Stimulated activated CD4-positive, alpha-beta T cell treated with anti-CD3 and anti-CD28 coated beads, Interleukin-1b, Interleukin-23, amount 100 ng/mL, for 4 hours (primary cell): ENCODE measurements at regions not wholly inside any gene's neighbourhood (a gene's known extent, or its start where the extent isn't known, plus 50 kb on each side); places are given as distances from the start of the nearest gene placed in this dataset.

ENCODE experiments used
- DNase-seq, 2 donors: peaks; one replicate each; pipeline ENCODE4 v3.0.0-alpha.2; 2020; ENCODE audit warnings: low read depth in 2 of 2

DNA sequence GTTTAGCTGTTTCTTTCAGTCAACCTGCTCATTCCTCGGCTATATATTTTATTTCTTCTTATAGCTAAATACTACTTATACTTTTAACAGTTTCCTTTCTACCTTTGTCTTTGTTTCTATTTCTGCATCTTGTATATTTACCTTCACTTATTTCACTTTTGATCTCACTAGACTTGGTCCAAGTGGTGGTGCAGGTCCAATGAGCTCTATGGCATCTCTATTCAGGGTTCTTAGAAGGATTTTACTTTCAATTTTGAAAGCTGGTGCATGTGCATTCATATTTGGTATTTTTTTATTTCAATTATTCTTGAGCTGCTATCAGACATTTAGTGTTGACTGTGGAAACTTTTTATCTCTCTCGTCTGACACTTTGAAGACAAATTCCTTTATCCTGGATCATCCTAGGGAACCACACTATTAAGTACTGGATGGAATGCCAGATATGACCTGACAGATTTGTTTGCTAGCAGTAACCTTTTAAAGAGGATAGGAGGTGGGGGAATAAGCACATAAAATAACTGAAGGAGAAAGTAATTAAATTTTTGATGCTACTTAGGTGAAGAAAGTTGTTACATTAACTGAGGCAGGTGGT lies 123.1 kb upstream of the PJA2 start:
- no peak for DNase-seq

DNA sequence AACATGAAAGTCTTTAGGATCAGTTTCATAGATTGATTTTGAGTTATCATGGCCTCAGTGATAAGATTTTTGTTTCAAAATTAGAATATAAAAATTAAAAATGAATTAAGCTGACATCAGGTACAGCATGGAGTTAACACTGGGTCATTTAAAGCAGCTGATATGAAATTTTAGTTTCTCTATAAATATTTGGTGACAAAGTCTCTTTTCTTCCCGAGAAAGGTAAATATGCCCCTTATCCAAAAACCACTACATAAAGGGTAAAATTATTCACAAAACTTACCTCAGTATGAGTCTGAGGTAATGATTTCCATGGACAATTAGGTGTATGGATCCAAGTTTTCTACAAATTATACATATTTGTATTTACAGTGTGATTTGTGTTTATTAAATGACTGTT lies 121.5 kb upstream of the PJA2 start:
- no peak for DNase-seq

DNA sequence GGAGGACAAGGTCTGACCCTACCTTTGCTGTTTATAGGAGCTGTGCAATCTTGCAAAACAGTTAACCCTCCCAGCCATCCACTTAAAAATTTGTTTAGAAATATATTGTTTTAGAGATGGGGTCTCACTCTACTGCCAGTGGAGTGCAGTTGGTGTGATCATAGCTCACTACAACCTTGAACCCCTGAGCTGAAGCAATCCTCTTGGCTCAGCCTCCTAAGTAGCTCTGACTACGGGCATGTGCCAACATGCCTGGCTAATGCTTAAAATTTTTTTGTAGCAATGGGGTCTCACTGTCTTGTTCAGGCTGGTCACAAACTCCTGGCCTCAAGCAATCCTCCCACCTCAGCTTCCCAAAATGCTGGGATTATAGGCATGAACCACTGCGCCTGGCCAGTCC lies 120.2 kb upstream of the PJA2 start:
- no peak for DNase-seq

DNA sequence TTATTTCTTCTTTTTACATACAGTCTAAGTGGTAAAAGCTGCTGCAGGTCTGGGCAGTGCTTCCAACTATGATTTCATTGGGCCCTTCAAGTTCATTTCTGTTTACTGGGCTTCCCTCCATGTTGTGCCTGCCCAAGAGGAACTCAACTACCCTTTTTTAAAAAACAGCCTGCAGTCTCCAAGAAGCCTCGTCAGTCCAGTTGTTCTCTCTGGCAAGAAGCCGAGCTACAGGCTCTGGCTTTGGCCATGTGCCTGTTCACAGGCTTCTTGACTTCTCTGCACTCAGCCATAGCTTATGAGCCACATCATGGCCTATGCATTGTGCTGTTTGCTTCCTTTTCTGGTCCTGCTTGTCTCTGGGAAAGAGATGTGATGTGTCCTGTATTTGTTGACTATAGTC lies 119.7 kb upstream of the PJA2 start:
- DNase-seq = no peak

DNA sequence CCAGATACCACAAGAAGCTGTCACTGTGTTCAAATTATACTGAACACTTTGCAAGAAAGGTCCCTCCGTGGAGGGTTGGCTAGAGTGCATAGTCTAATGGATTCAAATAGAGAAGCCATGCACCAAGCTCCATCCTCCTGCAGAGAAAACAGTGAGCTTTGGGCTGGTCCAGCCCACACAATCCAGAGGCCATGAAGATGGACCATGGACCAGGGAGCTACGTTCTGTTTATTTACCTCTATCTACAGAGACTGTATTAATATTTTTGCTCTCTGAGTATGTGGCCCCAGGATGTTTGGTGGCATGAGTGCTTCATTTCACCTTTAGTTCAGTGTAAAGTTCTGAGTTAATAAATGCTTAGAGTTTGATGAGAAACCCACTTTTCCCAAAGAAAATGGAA lies 114.8 kb upstream of the PJA2 start:
- DNase-seq = no peak

DNA sequence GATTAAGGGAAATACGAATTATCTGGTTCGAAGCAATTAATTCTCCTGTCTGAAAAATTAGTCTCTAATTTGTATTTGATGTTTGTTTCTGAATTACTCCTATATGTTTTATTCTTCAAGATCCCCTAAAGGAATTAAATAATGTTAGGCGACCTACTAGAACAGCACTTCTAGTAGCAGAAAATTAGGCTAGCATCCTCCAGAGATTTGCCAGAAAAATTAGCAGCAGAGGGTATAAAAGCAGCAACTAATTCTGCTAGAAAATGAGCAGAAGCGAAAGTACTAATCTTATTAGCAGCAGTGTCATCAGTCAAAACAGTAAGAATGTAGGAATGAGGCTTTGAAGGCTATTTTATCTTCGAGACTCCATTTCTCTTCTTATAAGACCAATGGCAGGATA lies 114.3 kb upstream of the PJA2 start:
- no peak for DNase-seq

DNA sequence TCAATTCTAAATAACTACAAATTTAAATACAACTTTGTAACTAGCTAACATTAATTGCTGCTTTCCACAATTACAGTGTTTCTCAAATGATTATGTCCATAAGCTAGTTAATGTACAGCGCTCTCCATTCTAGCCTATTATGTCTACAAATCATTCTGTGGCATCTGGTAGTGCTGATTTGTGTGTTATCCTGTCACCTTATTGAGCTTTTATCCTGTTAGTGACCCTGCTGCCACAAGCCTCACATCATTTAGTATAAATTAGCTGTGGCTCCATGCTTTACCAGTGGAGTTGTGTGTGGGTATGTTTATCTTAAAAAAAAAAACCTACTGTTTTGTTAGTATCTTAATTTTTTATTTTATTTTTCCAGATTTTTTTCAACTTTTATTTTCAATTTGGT lies 112.6 kb upstream of the PJA2 start:
- DNase-seq = no peak

DNA sequence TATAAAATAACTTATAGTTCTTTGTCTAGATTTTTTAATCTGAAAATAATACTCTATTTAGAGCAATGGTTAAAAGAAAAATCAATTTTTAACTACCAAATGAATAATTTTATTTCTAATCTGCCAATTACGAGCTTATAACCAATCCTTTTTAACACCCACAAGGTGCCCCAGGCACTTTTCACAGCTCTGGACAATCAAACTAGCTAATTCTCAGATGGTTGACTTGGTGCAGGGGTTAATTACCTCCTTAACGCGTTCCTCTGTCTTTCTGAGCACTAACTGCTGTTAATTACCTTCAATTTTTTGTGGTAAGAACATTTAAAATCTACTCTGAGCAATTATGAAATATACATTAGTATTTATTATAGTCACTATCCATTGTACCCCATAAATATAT lies 109.6 kb upstream of the PJA2 start:
- DNase-seq = no peak

DNA sequence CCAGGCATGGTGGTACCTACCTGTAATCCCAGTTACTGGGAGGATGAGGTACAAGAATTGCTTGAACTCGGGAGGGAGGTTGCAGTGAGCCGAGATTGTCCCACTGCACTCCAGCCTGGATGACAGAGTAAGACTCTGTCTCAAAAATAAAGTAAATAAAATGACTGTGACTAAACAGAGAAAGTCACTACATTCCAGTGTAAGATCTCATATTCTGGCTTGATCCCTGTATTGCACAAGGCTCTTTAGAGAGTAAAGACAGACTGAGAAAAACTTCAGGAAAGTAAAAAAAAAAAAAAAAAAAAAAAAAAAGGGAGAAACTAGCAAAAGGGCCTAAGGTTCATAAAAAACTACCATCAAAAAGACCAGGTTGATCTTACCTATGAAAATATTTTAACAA lies 106.6 kb upstream of the PJA2 start:
- DNase-seq = no peak

DNA sequence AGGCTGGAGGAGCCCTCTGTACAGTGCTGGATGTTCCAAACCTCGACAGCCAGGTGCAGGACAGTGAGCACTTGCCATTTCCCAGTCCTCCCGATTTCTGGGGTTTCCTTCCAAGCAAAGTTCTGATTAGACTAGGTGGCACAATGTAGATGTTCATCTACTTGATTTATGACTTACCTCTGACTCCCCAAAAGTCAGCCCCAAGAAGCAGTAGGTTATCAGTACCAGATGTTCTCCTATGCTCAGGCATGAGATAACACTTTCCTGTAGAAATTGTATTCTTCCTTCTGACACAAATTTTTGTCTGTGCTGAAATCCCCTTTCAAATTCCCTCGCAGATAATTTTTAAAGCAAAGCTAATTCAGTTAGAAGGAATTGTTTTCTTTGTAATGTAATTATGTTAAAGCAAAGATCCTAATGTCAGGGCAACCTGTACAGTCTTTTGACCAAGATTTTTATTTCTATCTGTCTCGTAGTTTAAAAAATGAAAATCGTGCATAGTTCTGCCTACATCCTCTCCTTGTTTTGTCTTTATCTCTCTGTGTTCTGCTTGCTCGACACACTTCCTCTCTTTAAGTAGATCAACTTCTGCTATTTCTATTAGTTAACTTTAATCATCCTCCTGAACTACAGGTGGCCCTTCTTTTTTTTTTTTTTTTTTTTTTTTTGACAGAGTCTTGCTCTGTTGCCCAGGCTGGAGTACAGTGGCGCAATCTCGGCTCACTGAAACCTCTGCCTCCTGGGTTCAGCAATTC lies 102.4 kb upstream of the PJA2 start:
- no peak for DNase-seq

DNA sequence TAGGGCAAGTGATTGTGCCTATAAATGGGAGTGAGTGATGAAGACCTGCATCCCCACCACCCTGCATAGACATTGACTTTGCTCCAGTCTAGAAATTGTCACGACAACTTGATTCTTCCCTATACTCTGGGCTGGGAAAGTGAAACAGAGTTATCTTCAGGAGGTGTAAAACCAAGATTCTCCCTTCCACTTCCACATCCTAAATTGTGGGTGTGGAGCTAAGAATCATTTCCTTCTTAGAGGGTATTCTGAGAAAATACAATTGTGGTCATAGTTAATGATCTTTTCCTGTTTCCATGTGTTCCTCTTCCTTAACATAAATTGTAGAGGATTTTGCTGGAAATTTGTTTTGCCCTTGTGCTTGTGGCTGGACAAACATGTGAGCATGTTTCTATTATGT lies 96.8 kb upstream of the PJA2 start:
- DNase-seq = no peak

DNA sequence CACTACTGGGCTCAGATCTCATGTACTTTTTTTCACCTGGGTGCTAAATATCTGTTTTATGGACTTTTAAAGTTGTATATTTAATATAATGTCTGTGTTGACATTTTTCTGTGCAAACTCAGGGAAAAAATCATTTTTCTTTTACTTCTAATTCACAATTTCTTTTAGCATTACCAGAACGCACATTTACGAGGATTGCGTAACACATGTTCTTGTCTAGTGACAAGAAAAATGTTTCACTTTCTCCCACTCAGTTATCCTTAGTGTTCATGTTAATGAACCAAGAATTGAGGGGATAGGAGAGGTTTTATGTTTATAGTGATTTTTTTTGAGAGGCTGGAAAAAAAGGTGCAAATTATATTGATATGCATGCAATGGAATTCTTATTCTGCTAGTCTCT lies 86.3 kb upstream of the PJA2 start:
- DNase-seq = no peak

DNA sequence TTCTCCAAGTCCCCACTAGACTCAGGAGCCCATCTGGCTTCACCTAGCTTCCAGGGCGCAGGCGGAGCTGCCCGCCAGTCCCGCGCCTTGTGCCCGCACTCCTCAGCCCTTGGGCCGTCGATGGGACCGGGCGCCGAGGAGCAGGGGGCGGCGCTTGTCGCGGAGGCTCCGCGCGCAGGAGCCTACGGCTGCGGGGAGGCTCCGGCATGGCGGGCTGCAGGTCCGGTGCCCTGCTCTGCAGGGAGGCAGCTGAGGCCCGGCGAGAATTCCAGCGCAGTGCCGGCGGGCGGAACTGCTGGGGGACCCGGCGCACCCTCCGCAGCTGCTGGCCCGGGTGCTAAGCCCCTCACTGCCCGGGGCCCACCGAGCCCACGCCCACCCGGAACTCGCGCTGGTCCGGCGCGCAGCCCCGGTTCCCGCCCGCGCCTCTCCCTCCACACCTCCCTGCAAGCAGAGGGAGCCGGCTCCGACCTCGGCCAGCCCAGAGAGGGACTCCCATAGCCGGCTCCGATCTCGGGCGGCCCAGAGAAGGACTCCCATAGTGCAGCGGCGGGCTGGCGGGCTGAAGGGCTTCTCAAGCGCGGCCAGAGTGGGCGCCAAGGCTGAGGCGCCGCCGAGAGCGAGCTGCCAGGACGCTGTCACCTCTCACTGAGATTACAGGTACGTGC lies 78.1 kb upstream of the PJA2 start:
- no peak for DNase-seq

DNA sequence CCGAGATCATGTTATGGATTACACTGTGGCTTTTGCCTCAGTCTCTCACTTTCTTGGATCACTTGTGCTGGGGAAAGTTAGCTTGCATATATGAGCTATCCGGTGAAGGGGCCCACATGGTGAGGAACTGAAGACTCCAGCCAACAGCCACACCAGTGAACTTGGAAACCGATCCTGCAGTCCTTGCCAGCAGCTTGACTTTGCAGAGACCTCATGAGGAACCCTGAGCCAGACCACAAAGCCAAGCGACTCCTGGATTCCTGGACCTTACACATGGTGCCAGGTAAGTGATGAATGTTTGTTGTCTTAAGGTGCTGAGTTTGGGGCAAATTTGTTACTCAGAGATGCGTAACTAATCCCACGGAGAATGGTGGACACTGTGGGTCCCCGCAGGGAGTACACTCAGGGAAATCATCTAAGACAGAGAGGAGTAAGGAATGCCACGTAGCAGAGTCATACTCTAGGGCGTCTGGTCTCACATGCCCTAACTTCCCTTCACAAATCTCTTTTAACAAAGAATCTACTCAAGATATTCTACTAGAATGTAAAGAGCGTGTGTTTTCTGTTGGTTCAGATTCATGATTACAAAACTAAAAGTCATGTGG lies 76.5 kb upstream of the PJA2 start:
- no peak for DNase-seq

DNA sequence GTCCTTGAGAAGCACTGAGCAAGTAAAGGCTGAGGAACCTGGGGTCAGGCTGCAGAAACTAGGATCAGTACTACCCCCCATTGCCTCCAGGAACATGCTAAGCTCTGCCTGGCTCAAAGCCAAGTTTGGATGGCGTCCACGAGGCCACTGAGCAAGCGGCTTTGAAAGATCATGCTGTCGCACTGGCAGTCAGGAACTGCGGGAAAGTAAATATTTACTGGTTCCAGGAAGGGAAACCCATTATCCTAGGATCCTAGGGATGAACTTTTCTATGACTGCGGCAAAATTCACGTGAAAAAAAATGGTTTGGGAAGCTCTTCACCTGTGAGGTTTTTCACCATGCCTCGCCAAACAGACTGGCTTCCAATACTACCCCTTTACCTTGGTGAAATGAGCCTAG lies 75.3 kb upstream of the PJA2 start:
- no peak for DNase-seq

DNA sequence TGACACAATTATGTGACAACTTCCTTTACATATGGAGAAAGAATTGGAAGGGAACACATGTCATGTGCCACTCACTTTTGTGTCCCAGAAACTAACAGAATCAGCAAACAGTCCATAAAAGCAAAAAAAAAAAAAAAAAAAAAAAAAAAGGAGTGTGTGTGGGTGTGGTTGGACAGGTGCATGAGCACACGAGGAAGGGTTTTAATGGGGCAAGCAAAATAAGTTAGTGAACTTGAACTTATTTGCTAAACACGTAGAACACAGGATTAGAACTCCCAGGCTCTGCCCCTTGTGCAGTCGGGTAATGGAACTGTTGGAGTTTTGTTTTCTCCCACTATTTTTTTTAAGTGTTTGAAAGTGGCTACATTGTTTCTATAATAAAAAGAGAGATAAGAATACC lies 74.8 kb upstream of the PJA2 start:
- DNase-seq = no peak

DNA sequence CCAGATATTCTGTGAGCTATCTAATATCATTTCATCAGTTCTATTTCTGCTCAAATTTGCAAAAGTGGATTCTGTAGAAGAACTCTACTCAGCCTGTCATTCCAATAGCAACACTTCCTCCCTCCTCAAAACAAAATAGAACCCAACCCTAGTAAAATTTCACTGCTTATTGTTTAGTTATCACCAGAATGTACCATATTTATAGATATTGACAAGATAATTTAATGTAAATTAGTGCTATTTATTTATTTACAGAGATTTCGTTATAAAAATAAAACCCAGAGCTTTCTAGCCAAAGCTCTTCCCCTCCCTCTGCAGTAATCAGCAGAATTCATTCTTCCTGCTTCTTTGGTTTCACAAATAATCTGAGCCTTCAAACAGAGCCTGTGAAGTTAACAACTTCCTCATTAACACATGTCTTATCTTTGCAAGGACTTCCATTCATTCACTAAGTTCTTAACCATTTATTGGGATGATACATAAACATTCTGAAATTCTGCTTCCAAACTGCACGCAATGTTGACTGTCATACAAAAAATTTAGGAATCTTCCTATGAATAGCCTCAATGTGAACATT lies 73.7 kb upstream of the PJA2 start:
- no peak for DNase-seq

DNA sequence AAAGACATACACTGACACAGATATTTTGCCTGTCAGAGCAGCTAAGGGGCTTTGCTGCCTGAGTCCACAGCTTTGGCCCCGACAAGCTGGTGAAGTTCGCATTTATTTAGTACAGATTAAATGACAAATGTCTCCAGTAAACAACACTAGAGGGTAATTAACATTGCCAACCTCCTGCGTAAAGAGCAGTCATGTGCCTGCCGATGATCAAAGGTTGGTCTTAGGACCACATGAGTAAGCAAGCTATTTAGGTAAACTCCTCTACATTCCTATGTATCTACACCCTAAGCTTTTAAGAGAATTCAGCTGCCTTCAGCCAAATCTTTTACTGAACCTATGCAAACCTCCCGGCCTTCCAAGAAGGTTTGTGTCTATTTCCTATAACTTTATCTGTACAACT lies 73.0 kb upstream of the PJA2 start:
- no peak for DNase-seq

DNA sequence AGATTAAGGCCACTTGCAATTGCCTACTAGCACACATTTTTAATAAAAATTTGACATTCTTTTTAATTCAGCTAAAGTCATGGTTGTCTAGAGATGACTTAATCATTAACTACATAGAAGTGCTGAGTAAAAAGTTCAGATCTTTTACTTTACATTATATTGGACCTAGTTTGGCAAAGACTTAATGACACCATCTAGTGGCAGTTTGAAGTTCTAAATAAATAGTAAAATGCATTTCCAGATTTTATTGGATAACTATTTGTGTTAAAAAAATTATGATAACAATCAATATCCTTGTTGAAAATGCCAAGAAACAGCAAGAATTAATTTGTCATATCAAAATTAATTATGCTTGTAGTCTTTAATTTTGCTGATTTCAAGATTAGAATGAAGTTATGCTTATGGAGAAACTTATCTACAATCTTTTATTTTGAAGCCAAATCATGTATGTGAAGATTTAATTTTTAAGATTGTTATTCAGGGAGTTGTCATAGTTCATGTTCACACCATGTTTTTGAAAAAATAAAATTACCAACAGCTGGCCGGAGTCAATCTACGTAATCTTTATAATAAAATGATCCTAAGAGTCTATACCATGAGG lies 69.6 kb upstream of the PJA2 start:
- DNase-seq = no peak

DNA sequence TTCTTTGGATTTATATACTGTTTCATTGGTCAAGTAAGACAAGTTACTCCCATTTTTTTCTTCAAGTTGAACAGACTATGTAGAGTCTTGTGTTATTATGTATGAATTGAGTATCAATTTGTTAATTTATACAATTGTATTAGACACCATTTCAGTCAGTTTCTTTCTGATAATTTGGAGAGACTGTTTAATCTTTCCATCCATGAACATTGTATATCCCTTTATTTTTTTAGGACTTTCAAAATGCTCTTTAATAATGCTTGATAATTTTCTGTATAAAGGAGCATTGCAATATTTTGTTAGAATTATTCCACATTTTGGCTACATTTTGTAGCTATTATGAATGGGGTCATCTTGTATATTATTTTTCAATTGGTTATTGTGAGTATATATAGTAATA lies 69.1 kb upstream of the PJA2 start:
- no peak for DNase-seq

DNA sequence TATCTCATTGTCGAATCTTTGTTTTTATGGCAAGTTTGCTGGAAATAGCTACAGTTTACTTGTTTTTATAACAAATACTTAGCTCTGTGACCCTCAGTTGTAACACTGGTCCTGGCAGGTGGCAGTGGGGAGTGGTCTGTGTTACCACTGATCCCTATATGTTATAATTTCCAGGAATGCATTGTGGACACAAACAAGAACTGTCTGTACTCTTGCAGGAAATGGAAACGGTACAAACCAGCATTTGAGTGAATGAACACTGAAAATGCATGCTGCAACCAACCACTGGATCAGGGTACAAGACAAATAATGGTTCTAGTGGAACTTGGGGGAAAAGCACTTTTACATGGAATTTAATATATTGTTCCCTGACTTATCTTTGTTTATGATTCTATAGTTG lies 66.5 kb upstream of the PJA2 start:
- no peak for DNase-seq
